H1 (cell line): ENCODE measurements at regions not wholly inside any gene's neighbourhood (a gene's known extent, or its start where the extent isn't known, plus 50 kb on each side); places are given as distances from the start of the nearest gene placed in this dataset.

Source experiments
- CTCF ChIA-PET: fragments of 300-600 bp; sonication (Branson Sonifier 250); formaldehyde crosslinking; loops from one replicate; lab custom pipeline; 2021; ENCODE audit not compliant: partially characterized antibody; lab: Charles Lee
- POLR2A ChIA-PET: fragments of 300-600 bp; sonication (Branson Sonifier 250); formaldehyde crosslinking; loops from one replicate; lab custom pipeline; 2021; ENCODE audit warnings: inconsistent platforms; ENCODE audit not compliant: partially characterized antibody; lab: Charles Lee
- DNase-seq, 2 experiments: peaks; one replicate each; pipeline versions ENCODE4 v3.0.0 to v3.0.0-alpha.2; 2010 to 2022; ENCODE audit warnings: low spot score in 2 of 2, low read depth in 1 of 2, mixed read lengths in 1 of 2
- FAIRE-seq: peaks from 2 replicates; lab custom pipeline; 2011; peaks lifted over from hg19 to GRCh38; lab: Jason Lieb, UNC
- H2AFZ ChIP-seq: 2 replicates; pipeline ENCODE4 v1.8.1; 2012; ENCODE audit warnings: low read length, inconsistent platforms
- H2AK5ac ChIP-seq: 2 replicates; pipeline ENCODE4 v1.6.1; 2013; ENCODE audit warnings: low read depth, low read length
- H2BK120ac ChIP-seq: replicated peaks from 2 replicates; pipeline ENCODE3; 2013; ENCODE audit warnings: low read depth, low read length, inconsistent platforms
- H2BK12ac ChIP-seq: 2 replicates; pipeline ENCODE4 v1.6.1; 2013; ENCODE audit warnings: low read depth, low read length
- H2BK15ac ChIP-seq: 2 replicates; pipeline ENCODE4 v1.6.1; 2013; ENCODE audit warnings: low read length
- H2BK20ac ChIP-seq: 2 replicates; pipeline ENCODE4 v1.6.1; 2013; ENCODE audit warnings: low read length
- H2BK5ac ChIP-seq: 2 replicates; pipeline ENCODE4 v1.6.1; 2013; ENCODE audit warnings: low read depth, low read length
- H3K14ac ChIP-seq: 2 replicates; pipeline ENCODE4 v1.6.1; 2013; ENCODE audit warnings: inconsistent platforms; ENCODE audit not compliant: insufficient read length
- H3K18ac ChIP-seq: 2 replicates; pipeline ENCODE4 v1.6.1; 2013; ENCODE audit warnings: low read length; ENCODE audit errors: extremely low read depth
- H3K23ac ChIP-seq: 2 replicates; pipeline ENCODE4 v1.6.1; 2013; ENCODE audit warnings: inconsistent platforms; ENCODE audit not compliant: insufficient read length
- H3K23me2 ChIP-seq: 2 replicates; pipeline ENCODE4 v1.6.1; 2013; ENCODE audit warnings: low read depth, low read length
- H3K27ac ChIP-seq: 2 replicates; pipeline ENCODE4 v1.6.1; 2011; ENCODE audit warnings: low read depth, low read length, inconsistent platforms
- H3K27me3 ChIP-seq, 4 experiments: replicated peaks in 1 of 4; 1 replicate in 1 of 4; 2 replicates in 3 of 4; pipeline versions ENCODE4 v1.6.1 to v1.8.1; 2011 to 2013; ENCODE audit warnings: low read length in 3 of 4, mild to moderate bottlenecking in 3 of 4, inconsistent platforms in 2 of 4, mixed read lengths in 2 of 4, moderate library complexity in 1 of 4; ENCODE audit not compliant: control insufficient read depth in 3 of 4, insufficient read depth in 3 of 4; ENCODE audit errors: extremely low read depth in 1 of 4
- H3K36me3 ChIP-seq, 4 experiments: 2 replicates each; pipeline versions ENCODE4 v1.6.1 to v1.8.1; 2011 to 2013; ENCODE audit warnings: mild to moderate bottlenecking in 4 of 4, low read length in 3 of 4, moderate library complexity in 2 of 4, control low read depth in 1 of 4, inconsistent platforms in 1 of 4; ENCODE audit not compliant: insufficient read depth in 4 of 4, control insufficient read depth in 2 of 4
- H3K4ac ChIP-seq: replicated peaks from 2 replicates; pipeline ENCODE3; 2013; ENCODE audit warnings: low read length, low read depth, mixed read lengths, inconsistent platforms; ENCODE audit not compliant: insufficient read length
- H3K4me1 ChIP-seq, 4 experiments: replicated peaks in 1 of 4; 1 replicate in 1 of 4; 2 replicates in 3 of 4; pipeline versions ENCODE4 v1.6.1 to v1.8.1; 2011 to 2013; ENCODE audit warnings: low read length in 3 of 4, inconsistent platforms in 2 of 4, mixed read lengths in 1 of 4; ENCODE audit not compliant: insufficient read depth in 4 of 4, control insufficient read depth in 3 of 4
- H3K4me2 ChIP-seq, 2 experiments: 2 replicates each; pipeline versions ENCODE4 v1.6.1 to v1.8.1; 2011 to 2013; ENCODE audit warnings: low read depth in 2 of 2, low read length in 2 of 2, control low read depth in 1 of 2, inconsistent platforms in 1 of 2, mild to moderate bottlenecking in 1 of 2; ENCODE audit not compliant: insufficient read depth in 1 of 2
- H3K4me3 ChIP-seq, 4 experiments: fragments of 200-600, 300-600 bp in 1 of 4; sonication (generic), shearing (Covaris generic), sonication (Bioruptor Twin) in 1 of 4; 2 replicates each; pipeline versions ENCODE4 v1.5.1 to v1.8.1; 2011 to 2016; ENCODE audit warnings: low read length in 4 of 4, low read depth in 3 of 4, control low read depth in 2 of 4, inconsistent platforms in 2 of 4, mild to moderate bottlenecking in 2 of 4, mixed read lengths in 1 of 4, moderate library complexity in 1 of 4; ENCODE audit not compliant: insufficient read depth in 2 of 4; ENCODE audit errors: extremely low read depth in 1 of 4
- H3K56ac ChIP-seq: replicated peaks from 2 replicates; pipeline ENCODE3; 2013; ENCODE audit warnings: low read depth, mild to moderate bottlenecking, mixed read lengths, low read length, inconsistent platforms; ENCODE audit not compliant: insufficient read length
- H3K79me1 ChIP-seq: 2 replicates; pipeline ENCODE4 v1.6.1; 2013; ENCODE audit warnings: low read depth, low read length, control low read depth
- H3K79me2 ChIP-seq, 2 experiments: 2 replicates each; pipeline versions ENCODE4 v1.6.1 to v1.8.1; 2012 to 2013; ENCODE audit warnings: low read length in 2 of 2, mild to moderate bottlenecking in 2 of 2, inconsistent platforms in 1 of 2; ENCODE audit not compliant: insufficient read depth in 2 of 2, control insufficient read depth in 1 of 2
- H3K9ac ChIP-seq, 4 experiments: replicated peaks in 1 of 4; 1 replicate in 1 of 4; 2 replicates in 3 of 4; pipeline versions ENCODE4 v1.6.1 to v1.8.1; 2011 to 2013; ENCODE audit warnings: low read depth in 3 of 4, low read length in 3 of 4, control low read depth in 2 of 4, mild to moderate bottlenecking in 2 of 4, moderate library complexity in 2 of 4, inconsistent platforms in 1 of 4; ENCODE audit errors: extremely low read depth in 1 of 4
- H3K9me3 ChIP-seq, 2 experiments: 2 replicates each; pipeline versions ENCODE4 v1.6.1 to v1.8.1; 2012 to 2013; ENCODE audit warnings: mild to moderate bottlenecking in 2 of 2, moderate library complexity in 2 of 2, control low read depth in 1 of 2, inconsistent platforms in 1 of 2, low read depth in 1 of 2, low read length in 1 of 2, mixed read lengths in 1 of 2; ENCODE audit not compliant: insufficient read depth in 2 of 2
- H4K20me1 ChIP-seq, 2 experiments: replicated peaks in 1 of 2; 2 replicates each; pipeline versions ENCODE3 to v1.8.1; 2011 to 2013; ENCODE audit warnings: inconsistent platforms in 2 of 2, low read length in 2 of 2, mild to moderate bottlenecking in 1 of 2; ENCODE audit not compliant: insufficient read depth in 2 of 2, control insufficient read depth in 1 of 2
- H4K5ac ChIP-seq: 2 replicates; pipeline ENCODE4 v1.6.1; 2013; ENCODE audit warnings: low read length, low read depth, mixed read lengths, inconsistent platforms; ENCODE audit not compliant: insufficient read length
- H4K8ac ChIP-seq: 2 replicates; pipeline ENCODE4 v1.8.0; 2013; ENCODE audit warnings: mild to moderate bottlenecking, moderate library complexity, low read length, inconsistent platforms; ENCODE audit not compliant: insufficient read depth; ENCODE audit errors: extremely low read depth
- H4K91ac ChIP-seq: replicated peaks from 2 replicates; pipeline ENCODE3; 2013; ENCODE audit warnings: low read length, mixed read lengths, inconsistent platforms; ENCODE audit not compliant: insufficient read length
- ATF3 ChIP-seq: IDR thresholded peaks from 2 replicates; pipeline ENCODE4 v1.6.1; 2011; ENCODE audit warnings: low read depth, mild to moderate bottlenecking, low read length; ENCODE audit not compliant: insufficient read depth
- E2F6 ChIP-seq: IDR thresholded peaks from 2 replicates; pipeline ENCODE4 v1.6.1; 2012; ENCODE audit warnings: inconsistent platforms
- SP1 ChIP-seq: IDR thresholded peaks from 2 replicates; pipeline ENCODE4 v1.6.1; 2011; ENCODE audit warnings: low read depth, low read length
- SUZ12 ChIP-seq: fragments of 200-600 bp; sonication (generic); IDR thresholded peaks from 2 replicates; pipeline ENCODE4 v1.6.1; 2012; ENCODE audit warnings: mild to moderate bottlenecking, inconsistent platforms, low read length, moderate library complexity, mixed read lengths
- WGBS, 2 experiments: shearing (Covaris generic) in 1 of 2; methylation state at CpG; one replicate each; pipeline versions ENCODE4 v1.1.6 to v1.1.7; 2013 to 2015; ENCODE audit warnings: low lambda C conversion rate in 2 of 2, mixed read lengths in 2 of 2, inconsistent platforms in 1 of 2, low coverage in 1 of 2, missing lambda C conversion rate in 1 of 2; ENCODE audit not compliant: insufficient replicate concordance in 2 of 2, insufficient coverage in 1 of 2, insufficient read length in 1 of 2; ENCODE audit errors: extremely low coverage in 1 of 2, missing lambda C conversion rate in 1 of 2; 5-methylcytosine and 5-hydroxymethylcytosine counted together

GRCh38 chr2:100682536-100682935 is 119.7 kb downstream of the PDCL3 start:
- no peak overlapping the region for H2BK20ac ChIP-seq
- H3K4ac ChIP-seq: no peak overlapping the region
- no peak overlapping the region for H3K18ac ChIP-seq
- DNase-seq (no peak), FAIRE-seq (no peak)
- H2BK15ac ChIP-seq: no peak overlapping the region
- no peak overlapping the region for H3K14ac ChIP-seq
- no peaks in the 10 kb centered on the region for H3K27me3 ChIP-seq
- no peak overlapping the region for H3K56ac ChIP-seq
- POLR2A ChIA-PET: no interaction called here
- no peaks in the 10 kb centered on the region for H3K79me2 ChIP-seq
- H3K9ac ChIP-seq: no peak overlapping the region
- no peaks in the 10 kb centered on the region for H3K4me1 ChIP-seq
- H3K79me1 ChIP-seq: no peaks in the 10 kb centered on the region
- H4K8ac ChIP-seq: no peak overlapping the region
- no peaks in the 10 kb centered on the region for H3K23me2 ChIP-seq
- 85% methylated on average over 7 of the region's 7 CpGs; no CpG with 5 or more reads in 1 of the 2 experiments for WGBS, 2 experiments
- H2BK5ac ChIP-seq: no peak overlapping the region
- no peak overlapping the region for H3K4me3 ChIP-seq
- H4K5ac ChIP-seq: no peak overlapping the region
- no peak overlapping the region for H2BK120ac ChIP-seq
- no peak overlapping the region for H3K23ac ChIP-seq
- H4K20me1 ChIP-seq: no peaks in the 10 kb centered on the region
- H3K36me3 ChIP-seq: no peaks in the 10 kb centered on the region
- no peak overlapping the region for H2AFZ ChIP-seq
- H3K27ac ChIP-seq: no peak overlapping the region
- no peak overlapping the region for H2AK5ac ChIP-seq
- peaks cover 2 to 3% of the 10 kb centered on the region in 2 experiments; a peak in 2 of 4 replicates for H3K9me3 ChIP-seq
- H4K91ac ChIP-seq: no peak overlapping the region
- H2BK12ac ChIP-seq: no peak overlapping the region
- no peak overlapping the region for H3K4me2 ChIP-seq
- CTCF ChIA-PET: interaction anchor here (1.2 kb wide), 1 partner anchor 13 kb away, joined by 3 read pairs; no protein-coding TSS in a partner anchor
- TF ChIP-seq ATF3 (no peak), SP1 (no peak), E2F6 (no peak), SUZ12 (no peak)
